Esophagus squamous epithelium (tissue), 4 donors: ENCODE measurements at regions not wholly inside any gene's neighbourhood (a gene's known extent, or its start where the extent isn't known, plus 50 kb on each side); places are given as distances from the start of the nearest gene placed in this dataset.

Source experiments
- POLR2A ChIP-seq, 4 donors: fragments of 450-650 bp; IDR thresholded peaks; one replicate each; pipeline ENCODE4 v1.6.1; 2017; ENCODE audit warnings: antibody characterized with exemption in 4 of 4, mild to moderate bottlenecking in 4 of 4, moderate library complexity in 3 of 4
- TF ChIP-seq, protein P1 (sequence below), 6 experiments: fragments of 450-650 bp in 4 of 6; fragments of 200-600 bp in 2 of 6; sonication (generic) in 2 of 6; IDR thresholded peaks; one replicate each; pipeline ENCODE4 v1.5.1; 2016 to 2019; ENCODE audit warnings: antibody characterized with exemption in 6 of 6, mild to moderate bottlenecking in 4 of 6, moderate library complexity in 4 of 6

DNA sequence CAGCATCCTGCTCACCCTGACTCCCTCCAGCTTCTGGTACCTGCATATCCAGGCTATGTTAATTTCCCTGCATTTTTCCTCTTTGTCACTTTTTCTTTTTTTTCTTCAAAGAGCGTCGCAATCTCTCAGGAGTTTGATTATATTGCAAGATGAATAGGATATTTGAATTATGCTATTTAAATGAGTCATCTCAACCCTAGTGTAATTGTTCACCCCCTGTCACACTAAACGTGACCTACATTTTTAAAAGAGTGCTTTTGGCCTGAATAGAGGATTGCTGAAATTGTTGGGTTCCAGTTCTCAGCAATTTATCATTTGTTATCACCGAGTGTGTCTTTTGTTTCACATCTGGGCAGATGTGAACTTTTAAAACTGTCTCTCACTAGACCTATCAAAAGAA, 294.7 kb downstream of the SOX2 start:
- TF ChIP-seq, protein P1, sequence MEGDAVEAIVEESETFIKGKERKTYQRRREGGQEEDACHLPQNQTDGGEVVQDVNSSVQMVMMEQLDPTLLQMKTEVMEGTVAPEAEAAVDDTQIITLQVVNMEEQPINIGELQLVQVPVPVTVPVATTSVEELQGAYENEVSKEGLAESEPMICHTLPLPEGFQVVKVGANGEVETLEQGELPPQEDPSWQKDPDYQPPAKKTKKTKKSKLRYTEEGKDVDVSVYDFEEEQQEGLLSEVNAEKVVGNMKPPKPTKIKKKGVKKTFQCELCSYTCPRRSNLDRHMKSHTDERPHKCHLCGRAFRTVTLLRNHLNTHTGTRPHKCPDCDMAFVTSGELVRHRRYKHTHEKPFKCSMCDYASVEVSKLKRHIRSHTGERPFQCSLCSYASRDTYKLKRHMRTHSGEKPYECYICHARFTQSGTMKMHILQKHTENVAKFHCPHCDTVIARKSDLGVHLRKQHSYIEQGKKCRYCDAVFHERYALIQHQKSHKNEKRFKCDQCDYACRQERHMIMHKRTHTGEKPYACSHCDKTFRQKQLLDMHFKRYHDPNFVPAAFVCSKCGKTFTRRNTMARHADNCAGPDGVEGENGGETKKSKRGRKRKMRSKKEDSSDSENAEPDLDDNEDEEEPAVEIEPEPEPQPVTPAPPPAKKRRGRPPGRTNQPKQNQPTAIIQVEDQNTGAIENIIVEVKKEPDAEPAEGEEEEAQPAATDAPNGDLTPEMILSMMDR (IDR thresholded peaks at IDR 0.05) = no peak
- TF ChIP-seq POLR2A (IDR thresholded peaks at IDR 0.05) = no peak
